Spinal cord (tissue), 9 donors: ENCODE measurements at regions not wholly inside any gene's neighbourhood (a gene's known extent, or its start where the extent isn't known, plus 50 kb on each side); places are given as distances from the start of the nearest gene placed in this dataset.
A peak's percentile ranks its signal among the peaks of the same experiment; 100 is the strongest.

Experiments used
- DNase-seq, 6 donors: peaks; one replicate each; pipeline versions ENCODE4 v3.0.0 to v3.0.0-alpha.2; 2013 to 2015; ENCODE audit warnings: low spot score in 6 of 6, low read depth in 4 of 6
- H3K27ac ChIP-seq: one replicate; pipeline ENCODE4 v1.5.1; 2013; ENCODE audit warnings: low read depth, low read length, control low read depth
- H3K27me3 ChIP-seq: one replicate; pipeline ENCODE4 v1.6.1; 2013; ENCODE audit warnings: low read length; ENCODE audit not compliant: control insufficient read depth, insufficient read depth
- H3K36me3 ChIP-seq: one replicate; pipeline ENCODE4 v1.6.1; 2013; ENCODE audit warnings: low read length; ENCODE audit not compliant: control insufficient read depth, insufficient read depth
- H3K4me1 ChIP-seq: one replicate; pipeline ENCODE4 v1.6.1; 2013; ENCODE audit warnings: low read length; ENCODE audit not compliant: control insufficient read depth, insufficient read depth
- H3K4me3 ChIP-seq: one replicate; pipeline ENCODE4 v1.5.1; 2013; ENCODE audit warnings: low read depth, low read length, control low read depth
- H3K9me3 ChIP-seq: one replicate; pipeline ENCODE4 v1.6.1; 2013; ENCODE audit warnings: low read length; ENCODE audit not compliant: control insufficient read depth, insufficient read depth
- WGBS: methylation state at CpG from one replicate; pipeline ENCODE4 v1.1.5; 2013; ENCODE audit warnings: missing lambda C conversion rate; ENCODE audit not compliant: insufficient coverage; 5-methylcytosine and 5-hydroxymethylcytosine counted together
- donor health status: healthy.

DNA sequence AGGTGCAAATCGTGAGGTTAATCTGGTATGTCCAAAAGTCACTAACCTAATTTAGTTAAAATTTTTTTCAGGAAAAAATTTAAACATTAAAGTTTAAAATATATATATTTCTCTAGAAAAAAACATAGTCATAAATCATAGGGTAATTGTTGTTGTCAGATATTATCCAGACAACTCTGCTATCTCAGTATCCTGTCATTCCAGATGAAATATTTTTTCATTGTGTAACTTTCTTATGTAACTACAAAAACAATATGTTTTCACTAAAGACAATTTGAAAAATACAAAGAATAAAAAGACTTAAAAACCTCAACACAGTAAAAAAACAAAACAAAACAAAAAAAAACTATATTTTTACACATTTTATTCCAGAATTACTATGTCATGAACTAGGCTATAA is 57.6 kb downstream of the TENT5A start:
- H3K9me3 ChIP-seq = no peaks in the 10 kb centered on the region
- no peaks in the 10 kb centered on the region for H3K36me3 ChIP-seq
- no peak overlapping the region for H3K4me3 ChIP-seq
- H3K27me3 ChIP-seq = no peaks in the 10 kb centered on the region
- no CpG with 5 or more reads among the region's 1 CpG for WGBS
- DNase-seq = no peak
- no peak overlapping the region for H3K27ac ChIP-seq
- H3K4me1 ChIP-seq = no peaks in the 10 kb centered on the region

DNA sequence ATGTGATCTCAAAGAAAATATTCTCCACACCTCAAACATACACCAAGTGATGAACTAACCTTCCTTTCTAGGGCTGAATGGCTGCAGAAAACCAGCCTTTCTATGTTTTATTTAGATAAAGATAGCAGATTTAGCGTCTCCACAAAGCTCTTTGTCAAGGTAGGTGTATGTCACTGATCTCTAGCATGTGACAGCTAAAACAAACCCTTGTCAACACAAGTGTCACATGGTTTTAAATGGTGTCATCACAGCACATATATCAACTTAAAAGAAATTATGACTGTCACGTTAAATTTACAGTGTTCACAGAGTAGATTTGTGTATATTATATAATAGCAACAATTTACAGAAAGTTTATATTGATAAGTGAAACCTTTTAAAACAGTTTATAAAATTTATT is 58.3 kb downstream of the TENT5A start:
- Histone ChIP-seq H3K4me1 (no peaks in the 10 kb centered on the region), H3K36me3 (no peaks in the 10 kb centered on the region), H3K27me3 (no peaks in the 10 kb centered on the region), H3K27ac (no peak overlapping the region), H3K9me3 (no peaks in the 10 kb centered on the region), H3K4me3 (no peak overlapping the region)
- DNase-seq = no peak
- no CpG with 5 or more reads among the region's 2 CpGs for WGBS

GRCh38 chr6:81693266-81693665 is 59.2 kb downstream of the TENT5A start:
- no peaks in the 10 kb centered on the region for H3K27me3 ChIP-seq
- WGBS = 48% methylated on average over 4 of the region's 4 CpGs
- DNase-seq = peak in 1 of 6 donors; percentile 8
- no peaks in the 10 kb centered on the region for H3K9me3 ChIP-seq
- H3K36me3 ChIP-seq = no peaks in the 10 kb centered on the region
- H3K4me1 ChIP-seq = no peaks in the 10 kb centered on the region
- H3K27ac ChIP-seq = no peak overlapping the region
- no peak overlapping the region for H3K4me3 ChIP-seq

GRCh38 chr6:81690073-81690472 is 62.4 kb downstream of the TENT5A start:
- Histone ChIP-seq H3K36me3 (no peaks in the 10 kb centered on the region), H3K4me1 (no peaks in the 10 kb centered on the region), H3K27ac (no peak overlapping the region), H3K9me3 (no peaks in the 10 kb centered on the region), H3K4me3 (no peak overlapping the region), H3K27me3 (no peaks in the 10 kb centered on the region)
- DNase-seq = peak in 1 of 6 donors; percentile 22
- WGBS = no CpG with 5 or more reads among the region's 1 CpG

- Histone ChIP-seq H3K9me3 (no peaks in the 10 kb centered on the region), H3K4me1 (no peaks in the 10 kb centered on the region), H3K27me3 (no peaks in the 10 kb centered on the region), H3K4me3 (no peak overlapping the region), H3K36me3 (no peaks in the 10 kb centered on the region), H3K27ac (no peak overlapping the region)
- DNase-seq = no peak
- WGBS = no CpG with 5 or more reads among the region's 3 CpGs
Measured at GRCh38 chr6:81689580-81689979, 62.9 kb downstream of the TENT5A start.

DNA sequence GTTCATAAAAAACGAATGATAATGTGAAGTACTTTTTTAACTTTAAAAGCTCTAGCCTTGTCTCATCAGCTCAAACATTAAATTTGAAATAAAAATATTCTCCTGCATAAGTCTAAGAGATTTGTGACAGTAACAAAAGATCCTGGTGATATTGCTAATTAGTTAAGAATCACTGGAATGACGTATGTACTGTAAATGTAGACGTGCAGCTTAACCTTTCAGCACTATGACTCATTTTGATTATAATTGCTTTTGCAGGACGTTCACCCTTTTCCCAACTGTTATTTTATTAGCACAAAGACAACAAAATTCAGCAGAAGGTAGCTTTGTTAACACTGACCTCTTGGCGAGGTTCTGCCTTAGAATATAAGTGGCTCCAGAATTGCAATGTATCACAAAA is 68.6 kb downstream of the TENT5A start:
- no peak for DNase-seq
- no peak overlapping the region for H3K4me3 ChIP-seq
- H3K4me1 ChIP-seq = no peaks in the 10 kb centered on the region
- no peaks in the 10 kb centered on the region for H3K27me3 ChIP-seq
- no peaks in the 10 kb centered on the region for H3K9me3 ChIP-seq
- no peak overlapping the region for H3K27ac ChIP-seq
- H3K36me3 ChIP-seq = no peaks in the 10 kb centered on the region
- 40% methylated on average over 1 of the region's 5 CpGs for WGBS

DNA sequence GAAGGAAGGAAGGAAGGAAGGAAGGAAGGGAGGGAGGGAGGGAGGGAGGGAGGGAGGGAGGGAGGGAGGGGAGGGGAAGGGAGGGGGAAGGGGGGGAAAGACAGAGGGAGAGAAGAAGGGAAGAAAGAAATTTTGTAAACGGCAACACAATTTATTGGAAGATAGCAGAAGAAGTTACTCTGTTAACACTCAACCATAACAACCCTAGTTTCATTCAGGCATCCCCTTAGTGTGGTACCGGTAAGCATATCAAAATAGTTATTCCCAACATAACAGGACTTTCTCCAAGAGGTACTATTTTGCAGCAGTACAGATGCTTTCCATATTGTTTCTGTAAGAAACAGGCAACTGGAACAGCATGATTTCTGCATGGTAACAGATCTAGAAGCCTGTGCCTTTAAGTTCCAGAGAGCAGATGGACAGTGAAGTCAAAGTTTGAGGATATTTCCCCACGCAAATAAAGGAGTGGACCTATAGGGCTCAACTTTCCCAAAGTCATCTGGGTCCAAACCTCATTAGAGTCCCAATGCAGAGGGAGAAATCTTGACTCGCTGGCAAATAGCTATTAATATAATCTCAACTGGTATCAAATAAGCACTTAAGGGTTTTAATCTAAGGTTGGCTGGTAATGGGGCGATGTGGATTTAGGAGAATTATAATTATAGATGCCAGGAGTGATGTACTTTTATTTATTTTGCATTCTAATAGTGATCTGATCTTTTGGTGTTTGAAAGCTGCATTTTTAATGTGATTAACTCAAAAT is 69.4 kb downstream of the TENT5A start:
- no peaks in the 10 kb centered on the region for H3K9me3 ChIP-seq
- H3K4me1 ChIP-seq = no peaks in the 10 kb centered on the region
- H3K27ac ChIP-seq = no peak overlapping the region
- H3K36me3 ChIP-seq = no peaks in the 10 kb centered on the region
- no peaks in the 10 kb centered on the region for H3K27me3 ChIP-seq
- WGBS = 83% methylated on average over 1 of the region's 5 CpGs
- DNase-seq = no peak
- no peak overlapping the region for H3K4me3 ChIP-seq

- no peaks in the 10 kb centered on the region for H3K36me3 ChIP-seq
- H3K27me3 ChIP-seq = no peaks in the 10 kb centered on the region
- H3K9me3 ChIP-seq = peaks cover 2% of the 10 kb centered on the region
- peak in 1 of 6 donors; percentile 73 for DNase-seq
- no peaks in the 10 kb centered on the region for H3K4me1 ChIP-seq
- no peak overlapping the region for H3K4me3 ChIP-seq
- H3K27ac ChIP-seq = no peak overlapping the region
Measured at GRCh38 chr6:81682235-81682795, 70.2 kb downstream of the TENT5A start.

- Histone ChIP-seq H3K36me3 (no peaks in the 10 kb centered on the region), H3K27me3 (no peaks in the 10 kb centered on the region), H3K4me1 (no peaks in the 10 kb centered on the region), H3K27ac (no peak overlapping the region), H3K4me3 (no peak overlapping the region), H3K9me3 (no peaks in the 10 kb centered on the region)
- 79% methylated on average over 2 of the region's 2 CpGs for WGBS
- DNase-seq = no peak
Measured at GRCh38 chr6:81669445-81669844, 83.0 kb downstream of the TENT5A start.

- no peak overlapping the region for H3K27ac ChIP-seq
- 100% methylated on average over 1 of the region's 1 CpG for WGBS
- DNase-seq = no peak
- no peaks in the 10 kb centered on the region for H3K9me3 ChIP-seq
- no peaks in the 10 kb centered on the region for H3K4me1 ChIP-seq
- H3K27me3 ChIP-seq = no peaks in the 10 kb centered on the region
- H3K4me3 ChIP-seq = no peak overlapping the region
- H3K36me3 ChIP-seq = no peaks in the 10 kb centered on the region
Measured at GRCh38 chr6:81668615-81669047, 83.8 kb downstream of the TENT5A start.
